NCI-H2171 treated with DMSO at 0.1 percent for 48 hours (cell line): ENCODE measurements at regions not wholly inside any gene's neighbourhood (a gene's known extent, or its start where the extent isn't known, plus 50 kb on each side); places are given as distances from the start of the nearest gene placed in this dataset.
A peak's percentile ranks its signal among the peaks of the same experiment; 100 is the strongest.

Experiments used
- DNase-seq: peaks from one replicate; lab custom pipeline; 2025; lab: John Stamatoyannopoulos, UW

DNA sequence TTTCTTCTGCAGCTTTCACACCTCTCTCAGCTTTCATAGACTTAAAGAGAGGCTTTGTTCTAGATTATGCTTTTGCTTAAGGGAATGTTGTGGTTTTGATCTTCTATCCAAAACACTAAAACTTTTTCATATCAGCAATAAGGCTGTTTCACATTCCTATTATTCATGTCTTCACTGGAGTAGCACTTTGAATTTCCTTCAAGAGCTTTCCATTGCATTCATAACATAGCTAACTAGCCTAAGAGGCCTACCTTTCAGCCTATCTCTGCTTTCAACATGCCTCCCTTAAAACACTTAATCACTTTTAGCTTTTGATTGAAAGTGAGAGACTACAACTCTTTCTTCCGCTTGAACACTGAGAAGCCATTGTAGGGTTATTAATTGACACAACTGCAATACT is 1117.0 kb upstream of the PHF14 start:
- DNase-seq = no peak

DNA sequence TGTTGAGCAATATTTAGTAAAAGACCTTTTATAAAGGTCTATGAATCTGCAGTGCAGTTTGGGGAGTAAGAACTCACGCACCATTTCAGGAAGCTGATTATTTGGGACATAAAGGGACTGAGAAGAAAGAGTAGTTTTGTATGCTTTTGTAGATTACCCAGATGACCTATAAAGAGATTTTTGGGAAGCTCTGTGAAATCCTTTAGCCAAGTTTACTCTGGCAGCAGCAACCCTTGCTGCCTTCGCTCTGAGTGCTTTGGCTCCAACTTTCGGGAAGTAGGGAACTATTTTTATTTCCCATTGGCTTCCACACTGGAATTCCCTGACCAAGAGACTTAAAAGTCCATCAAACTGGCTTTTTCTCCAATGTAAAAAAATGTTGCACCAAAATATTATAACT is 1110.1 kb upstream of the PHF14 start:
- DNase-seq = no peak

DNA sequence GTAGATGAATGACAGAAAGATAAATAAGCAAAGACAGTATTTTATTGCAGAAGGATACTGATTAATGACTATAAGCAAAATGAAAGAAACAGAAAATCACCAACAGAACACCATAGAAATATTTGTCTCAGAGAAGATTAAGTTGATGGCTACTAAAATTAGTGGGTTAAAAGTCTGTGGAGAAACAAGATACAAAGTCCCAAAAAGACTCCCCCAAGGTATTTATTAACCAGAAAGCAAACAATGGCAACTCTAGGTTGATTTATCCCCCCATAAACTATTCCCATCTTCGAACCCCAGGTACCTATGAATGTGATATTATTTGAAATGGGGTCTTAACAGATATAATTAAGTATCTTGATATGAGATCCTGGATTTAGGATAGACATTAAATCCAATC is 1104.5 kb upstream of the PHF14 start:
- DNase-seq = no peak

DNA sequence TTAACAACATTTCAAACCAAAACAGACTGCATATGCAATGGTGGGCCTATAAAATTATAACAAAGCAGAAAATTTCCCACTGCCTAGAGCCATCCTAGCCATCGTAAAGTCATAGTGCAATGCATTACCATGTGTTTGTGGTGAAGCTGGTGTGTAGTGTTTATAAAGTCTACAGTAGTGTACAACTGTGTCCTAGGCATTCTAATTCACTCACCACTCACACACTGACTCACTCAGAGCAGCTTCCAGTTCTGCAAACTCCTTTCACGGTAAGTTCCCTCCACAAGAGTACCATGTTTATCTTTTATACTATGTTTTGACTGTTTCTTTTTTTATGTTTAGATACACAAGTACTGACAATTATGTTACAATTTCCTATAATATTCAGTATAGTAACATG is 1104.1 kb upstream of the PHF14 start:
- no peak for DNase-seq

DNA sequence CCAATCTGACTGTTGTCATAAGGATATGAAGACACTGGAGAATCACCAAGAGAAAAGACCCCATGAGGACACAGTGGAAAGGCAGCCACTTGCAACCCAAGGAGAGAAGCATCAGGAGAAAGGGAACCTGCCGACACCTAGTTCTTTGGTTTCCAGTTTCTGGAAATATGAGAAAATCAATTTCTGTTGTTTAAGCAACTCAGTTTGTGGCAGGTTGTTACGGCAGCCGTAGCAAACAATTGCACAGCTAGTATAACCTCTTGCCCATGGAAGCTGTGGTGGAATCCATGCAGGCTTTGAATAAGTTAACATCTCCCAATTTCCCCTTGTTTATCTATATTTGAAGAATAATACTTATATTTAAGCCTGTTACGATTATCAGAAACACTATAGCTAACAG is 1103.0 kb upstream of the PHF14 start:
- no peak for DNase-seq

DNA sequence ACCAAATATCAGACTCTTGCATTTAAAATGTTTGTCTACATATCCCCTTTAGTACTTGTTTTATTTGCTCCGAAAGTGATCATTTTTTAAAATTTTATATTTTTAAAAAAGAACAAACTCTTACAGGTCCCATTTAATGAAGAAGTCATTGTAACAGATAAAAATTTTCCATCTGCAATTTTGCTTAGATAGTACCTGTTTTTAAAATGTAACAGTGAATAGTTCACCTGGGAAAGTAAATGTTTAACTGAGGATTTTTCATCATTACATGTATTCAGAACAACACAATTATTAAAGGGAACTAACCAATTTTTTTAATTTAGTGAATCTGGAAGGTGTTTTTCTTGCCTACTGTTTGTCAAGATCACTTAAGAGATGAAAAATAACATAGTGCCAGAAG is 1099.5 kb upstream of the PHF14 start:
- DNase-seq = no peak

DNA sequence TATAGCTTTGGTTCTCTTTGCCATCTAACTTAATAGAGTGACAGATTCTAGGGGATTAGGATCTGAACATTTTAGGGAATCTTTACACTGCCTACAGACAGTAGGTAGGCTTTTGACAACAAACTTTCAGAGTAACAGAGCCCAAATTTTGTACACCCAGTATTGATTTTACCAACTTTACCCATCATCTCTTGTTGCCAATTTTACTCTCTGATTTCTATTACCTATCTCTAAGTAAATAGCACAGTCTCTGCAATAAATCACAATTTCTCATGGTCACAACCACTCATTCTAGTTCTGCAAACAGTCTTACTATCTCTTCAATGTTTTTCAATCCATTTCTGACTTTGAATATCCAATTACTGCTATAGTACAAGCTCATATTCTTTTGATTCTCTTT is 1097.6 kb upstream of the PHF14 start:
- DNase-seq = no peak

DNA sequence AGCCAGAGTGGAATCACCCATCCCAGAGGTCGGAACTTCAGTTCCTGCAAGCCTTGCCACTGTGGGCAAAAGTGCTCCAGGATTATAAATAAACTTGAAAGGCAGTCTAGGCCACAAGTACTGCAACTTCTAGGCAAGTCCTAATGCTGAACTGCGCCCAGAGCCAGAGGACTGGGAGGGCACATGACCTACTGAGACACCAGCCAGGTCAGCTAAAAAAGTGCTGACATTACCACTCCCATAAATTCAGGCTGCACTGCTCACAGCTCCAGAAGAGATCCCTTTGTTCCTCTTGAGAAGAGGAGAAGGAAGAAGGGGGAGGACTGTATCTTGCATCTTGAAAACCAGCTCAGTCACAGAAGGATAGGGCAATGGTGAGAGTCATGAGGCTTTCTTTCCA is 1084.1 kb upstream of the PHF14 start:
- no peak for DNase-seq

DNA sequence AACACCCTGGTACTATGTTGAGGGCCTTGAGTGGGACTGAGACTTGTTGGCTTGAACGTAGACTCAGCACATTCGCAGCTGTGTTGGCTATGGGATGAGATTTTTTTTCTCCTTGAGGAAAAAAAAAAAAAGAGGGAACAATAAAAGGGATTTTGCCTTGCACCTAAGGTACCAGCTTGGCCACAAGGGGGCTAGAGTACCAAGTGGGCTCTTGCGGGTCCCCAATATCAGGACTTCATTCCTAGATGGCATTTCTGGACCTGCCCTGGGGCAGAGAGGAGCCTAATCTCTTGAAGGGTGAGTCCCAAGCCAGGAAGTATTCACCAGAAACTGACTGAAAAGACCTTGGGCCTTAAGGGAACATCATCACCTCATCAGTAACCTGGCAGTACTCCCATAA is 1083.6 kb upstream of the PHF14 start:
- no peak for DNase-seq

DNA sequence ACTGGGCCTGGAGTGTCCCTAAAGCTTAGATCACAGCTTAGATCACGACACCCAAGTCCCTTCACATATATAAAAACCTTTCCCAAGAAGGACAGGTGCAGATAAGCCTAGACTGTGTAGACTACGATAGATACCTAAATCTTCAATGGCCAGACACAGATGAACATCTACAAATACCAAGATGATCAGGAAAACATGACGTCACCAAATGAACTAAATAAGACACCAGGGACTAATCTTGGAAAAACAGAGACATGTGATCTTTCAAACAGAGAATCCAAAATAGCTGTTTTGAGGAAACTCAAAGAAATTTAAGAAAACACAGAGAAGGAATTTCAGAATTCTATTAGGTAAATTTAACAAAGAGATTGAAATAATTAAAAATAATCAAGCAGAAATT is 1082.6 kb upstream of the PHF14 start:
- DNase-seq = no peak

DNA sequence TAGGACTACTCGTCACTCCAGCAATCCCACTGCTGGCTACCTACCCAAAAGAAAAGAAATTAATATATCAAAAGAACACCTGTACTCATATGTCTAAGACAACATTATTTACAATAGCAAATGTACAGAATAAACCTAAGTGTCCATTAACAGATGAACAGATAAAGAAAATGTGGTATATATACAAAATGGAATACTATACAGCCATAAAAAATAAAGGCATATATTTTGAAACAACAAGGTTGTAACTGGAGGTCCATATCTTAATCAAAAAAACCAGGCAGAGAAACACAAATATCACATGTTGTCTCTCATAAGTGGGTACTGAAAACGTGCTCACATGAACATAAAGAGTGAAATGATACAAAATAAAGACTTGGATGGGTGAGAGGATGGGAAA is 1073.3 kb upstream of the PHF14 start:
- DNase-seq = no peak

DNA sequence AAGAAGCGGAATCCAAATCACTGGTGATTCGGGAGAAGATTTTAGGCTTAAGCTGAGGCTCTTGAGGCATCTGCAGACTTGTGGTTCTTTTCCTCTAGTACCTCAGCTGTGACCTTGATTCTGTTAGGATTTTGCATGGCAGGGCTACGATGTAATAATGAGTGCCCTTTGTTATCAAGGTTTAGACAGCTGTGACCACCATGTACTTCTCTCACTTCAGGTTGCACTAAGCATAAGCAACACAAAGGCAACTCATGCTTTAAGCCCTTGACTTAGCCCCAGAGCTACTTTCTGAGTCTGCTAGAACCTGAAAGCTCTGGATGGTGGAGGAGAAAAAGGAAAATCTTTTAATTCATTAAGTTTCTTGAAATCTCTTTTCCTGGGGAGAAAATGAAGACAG is 1052.3 kb upstream of the PHF14 start:
- no peak for DNase-seq

DNA sequence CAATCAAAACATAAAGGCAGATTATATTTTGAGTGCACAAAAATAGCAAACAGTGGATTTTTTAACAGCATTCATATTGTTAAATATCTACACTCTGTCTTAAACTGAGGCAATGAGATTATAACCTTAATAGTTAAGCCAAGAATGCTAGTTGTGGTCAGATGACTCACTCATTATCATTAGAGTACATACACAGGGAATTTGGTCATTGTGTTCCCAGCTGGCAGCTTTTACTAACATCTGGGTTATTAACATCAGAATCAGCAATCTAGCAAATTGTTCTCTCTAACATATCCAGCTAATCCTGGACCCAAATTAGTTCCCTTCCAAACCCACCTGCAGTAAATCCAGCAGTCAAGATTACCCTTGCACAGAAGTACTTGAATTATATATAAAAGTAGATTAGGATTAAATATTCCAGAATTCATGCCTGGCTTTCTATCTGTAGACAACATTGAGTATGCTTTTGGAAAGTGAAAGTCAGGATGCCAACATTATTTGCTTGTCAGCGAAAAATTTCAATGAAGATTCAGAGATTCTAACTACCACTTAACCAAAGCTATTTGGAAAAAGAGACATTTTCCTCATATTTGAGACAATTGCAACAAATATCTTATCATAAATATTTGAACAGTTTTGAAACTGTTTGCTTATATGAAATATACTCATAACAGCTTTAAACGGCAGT is 1035.6 kb upstream of the PHF14 start:
- DNase-seq = no peak

DNA sequence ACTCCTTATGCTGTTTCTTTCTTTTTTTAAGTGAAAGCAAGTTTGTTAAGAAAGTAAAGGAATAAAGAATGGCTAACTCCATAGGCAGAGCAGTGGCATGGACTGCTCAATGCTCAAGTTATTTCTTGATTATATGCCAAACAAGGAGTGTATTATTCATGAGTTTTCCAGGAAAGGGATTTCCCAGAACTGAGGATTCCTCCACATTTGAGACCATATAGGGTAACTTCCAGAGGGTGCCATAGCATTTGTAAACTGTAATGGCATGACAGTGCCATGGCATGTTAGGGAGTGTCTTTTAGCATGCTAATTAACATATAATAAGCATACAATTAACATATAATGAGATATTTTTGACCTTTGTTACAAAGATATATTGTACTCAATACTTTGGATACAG is 1034.5 kb upstream of the PHF14 start:
- DNase-seq = no peak

DNA sequence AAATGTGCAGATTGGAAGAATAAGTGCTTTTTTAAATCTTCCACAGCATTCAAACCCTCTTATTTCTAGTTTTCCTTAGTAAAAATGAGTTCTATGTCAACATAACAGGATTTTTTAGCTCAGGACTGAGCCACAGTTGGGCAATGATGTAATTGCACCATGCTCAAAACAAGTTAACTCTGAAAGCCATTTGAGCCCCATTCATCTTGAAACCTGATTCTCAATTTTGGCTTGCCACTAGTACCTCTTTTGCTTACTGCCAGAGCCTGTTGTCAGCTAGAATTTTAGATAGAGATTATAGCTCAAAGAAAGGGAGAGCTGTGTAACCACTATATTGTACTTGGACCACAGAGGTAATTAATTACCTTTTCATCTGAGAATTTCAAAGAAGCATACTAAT is 1028.5 kb upstream of the PHF14 start:
- peak; percentile 7 for DNase-seq

DNA sequence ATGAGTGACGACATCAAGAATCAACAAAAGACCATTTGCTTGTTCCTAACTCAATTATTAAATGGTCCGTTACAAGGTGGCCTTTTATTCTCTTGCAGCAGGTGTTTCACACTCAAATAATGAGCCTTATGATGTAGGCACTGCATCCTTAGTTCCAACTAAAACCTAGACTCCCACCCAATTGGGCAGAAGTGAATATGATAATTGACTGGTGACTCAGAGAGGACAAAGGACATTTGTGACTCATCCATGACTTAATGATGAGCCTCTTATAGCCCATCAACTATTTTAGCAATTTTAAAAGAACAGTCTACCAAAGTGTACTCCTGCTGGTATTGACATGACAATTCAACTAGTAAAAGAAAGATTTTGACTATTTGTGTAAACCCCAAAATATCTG is 1027.8 kb upstream of the PHF14 start:
- no peak for DNase-seq

DNA sequence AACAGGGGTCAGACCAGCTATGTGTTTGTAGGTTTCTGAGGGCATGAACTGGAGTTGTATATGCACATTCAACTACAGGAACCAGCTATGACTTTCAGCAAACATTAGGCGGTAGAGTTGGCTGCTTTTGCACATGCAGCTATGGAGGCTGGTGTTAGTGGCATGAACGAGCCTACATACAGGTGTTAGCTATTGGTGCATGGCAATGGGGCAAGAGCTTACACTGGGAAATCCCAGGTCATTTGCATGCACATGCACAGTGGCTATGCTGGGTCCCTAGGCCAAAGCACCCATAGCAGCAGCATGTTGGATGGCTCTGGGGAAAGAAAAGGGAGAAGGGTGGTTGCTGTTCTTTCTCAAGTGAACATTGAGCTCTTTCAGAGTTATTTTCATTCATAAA is 1018.5 kb upstream of the PHF14 start:
- no peak for DNase-seq

DNA sequence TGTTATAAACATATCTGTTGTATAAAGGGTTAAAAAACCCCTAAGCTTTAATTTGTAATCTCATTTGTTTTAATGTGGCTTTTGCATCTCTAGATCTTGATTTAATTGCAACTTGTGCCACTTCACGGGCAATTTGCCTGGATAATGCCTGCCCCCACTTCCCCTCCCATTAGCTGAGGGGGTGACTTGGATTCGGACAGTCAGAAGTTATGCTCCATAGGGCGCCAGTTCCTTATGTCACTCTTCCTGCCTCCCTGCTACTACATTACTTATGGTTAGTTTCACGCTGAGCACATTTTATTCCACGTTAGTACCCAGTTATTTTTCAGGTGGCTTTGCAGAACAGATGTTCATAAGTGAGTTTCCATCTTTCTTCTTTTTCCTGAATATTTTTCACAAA is 1015.2 kb upstream of the PHF14 start:
- DNase-seq = peak; percentile 62

DNA sequence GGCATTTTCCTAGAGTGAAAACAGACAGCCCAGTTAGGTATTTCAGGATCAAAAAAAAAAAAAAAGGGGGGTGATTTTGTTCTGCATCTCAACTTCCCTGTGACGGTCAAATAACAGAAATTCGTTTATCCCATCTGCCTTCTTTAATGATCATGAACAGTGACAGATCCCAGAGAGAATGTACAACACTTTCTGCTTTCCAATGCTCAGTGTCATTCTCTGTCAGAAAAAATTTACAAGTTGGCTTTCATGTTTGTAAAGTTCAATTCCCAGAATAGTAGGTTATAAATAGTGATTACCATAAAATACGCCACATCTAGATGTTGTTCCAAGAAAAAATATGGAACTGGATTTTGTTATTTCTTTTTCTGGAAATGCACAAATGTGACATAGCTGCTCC is 1013.2 kb upstream of the PHF14 start:
- no peak for DNase-seq

DNA sequence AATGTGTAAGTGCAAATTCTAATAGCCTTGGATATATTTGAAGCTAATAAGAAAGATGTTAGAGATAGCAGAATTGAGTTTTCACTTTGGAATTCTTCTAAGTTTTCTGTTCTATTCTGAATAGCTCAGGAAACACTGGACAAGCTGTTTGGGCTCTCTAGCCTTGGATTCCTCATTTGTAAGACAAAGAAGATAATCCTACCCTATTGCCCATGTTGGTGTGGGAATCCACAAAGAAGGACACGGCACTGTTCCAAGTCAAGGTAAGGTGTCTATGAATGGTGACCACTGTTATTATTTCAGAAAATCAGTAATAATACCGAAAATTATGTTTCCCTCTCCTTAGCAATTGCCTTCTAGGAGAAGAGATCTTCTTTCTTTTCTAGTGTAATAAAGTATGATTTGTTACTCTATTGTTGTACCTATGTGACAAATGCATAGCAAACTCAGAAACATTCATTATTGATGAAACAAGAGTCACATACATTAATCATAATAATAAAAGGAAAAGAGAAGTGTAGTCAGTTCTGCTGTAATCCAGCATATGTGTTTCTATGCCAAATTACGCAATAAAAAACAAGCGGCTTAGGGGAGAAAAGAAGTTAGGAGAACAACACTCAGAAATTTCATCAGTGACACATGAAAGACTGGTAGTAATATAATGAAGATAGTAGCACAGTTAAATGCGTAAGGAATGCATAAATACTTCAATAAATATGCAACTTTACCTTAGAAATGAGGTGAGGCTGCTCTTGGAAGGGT is 1012.3 kb upstream of the PHF14 start:
- DNase-seq = no peak

DNA sequence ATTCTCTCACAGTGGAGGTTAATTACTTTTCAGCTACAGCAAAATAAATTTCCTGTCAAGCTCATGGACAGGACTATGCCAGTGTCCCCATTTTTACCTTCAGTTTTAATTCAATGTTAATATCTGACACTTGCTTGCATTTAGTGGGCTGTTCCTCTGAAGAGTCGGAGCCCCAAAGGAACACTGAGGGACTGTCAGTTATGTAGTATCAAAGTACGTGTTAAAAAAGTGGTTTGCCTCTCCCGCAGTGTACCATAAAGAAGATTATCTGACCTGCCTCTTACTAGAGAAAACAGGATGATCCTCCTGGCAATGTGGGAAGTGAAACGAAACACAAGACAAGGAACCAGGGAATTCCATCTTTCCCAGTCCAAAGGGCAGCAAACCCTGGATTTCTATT is 1010.9 kb upstream of the PHF14 start:
- DNase-seq = no peak

DNA sequence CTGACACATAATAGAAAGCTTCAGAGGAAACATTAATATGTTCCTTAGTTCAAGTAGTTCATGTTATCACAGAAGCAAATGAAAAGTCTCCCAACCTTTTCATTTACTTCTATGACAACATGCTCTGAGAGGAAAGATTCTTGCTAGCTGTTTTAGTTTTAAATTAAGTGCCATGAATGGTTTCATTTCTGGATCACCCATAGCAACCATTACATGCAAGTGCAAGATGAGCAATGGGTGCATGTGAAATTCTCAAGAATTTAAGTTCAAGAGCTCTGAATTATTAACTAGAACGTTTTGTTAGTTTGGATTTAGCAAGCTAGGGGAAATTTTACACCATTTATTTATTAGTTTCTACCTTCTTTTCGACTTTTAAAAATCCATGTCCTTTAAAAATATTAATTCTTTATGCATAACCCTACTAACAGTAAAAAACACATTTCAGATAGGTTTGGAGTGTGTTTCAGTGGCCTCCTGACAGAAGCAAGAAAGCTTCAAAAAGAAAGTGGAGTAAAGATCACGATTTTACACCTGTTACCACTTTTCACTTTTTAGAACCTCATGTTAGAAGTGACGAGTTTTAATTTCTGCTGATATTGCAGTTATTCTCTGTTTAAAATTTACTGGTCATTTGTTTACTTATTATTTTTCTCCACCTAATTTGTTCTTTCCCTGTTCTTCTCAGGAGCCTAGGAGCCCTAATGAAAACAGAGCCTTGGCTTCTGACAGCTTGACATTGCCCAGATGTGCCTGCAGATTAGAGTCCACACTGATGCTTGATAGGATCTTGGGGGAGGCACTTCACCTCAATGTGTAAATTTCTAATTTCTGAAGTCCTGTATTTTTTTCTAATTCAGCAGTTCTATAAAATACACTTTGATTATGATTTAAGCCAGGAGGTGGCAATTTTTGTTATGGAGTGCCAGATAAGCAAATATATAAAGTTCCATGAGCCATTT is 995.3 kb upstream of the PHF14 start:
- DNase-seq = no peak
